ENCODE measurements at regions not wholly inside any gene's neighbourhood (a gene's known extent, or its start where the extent isn't known, plus 50 kb on each side); places are given as distances from the start of the nearest gene placed in this dataset.
"Not testable (repeated sequence)": the region's sequence is repeated elsewhere in the genome, so short reads cannot be mapped to it uniquely, and the experiment has no call there.

- no peak overlapping the region for H3K4me3 ChIP-seq (ENCODE audit: low read depth, low read length)
- no peak for TF ChIP-seq CTCF (IDR thresholded peaks at IDR 0.05; ENCODE audit: insufficient read depth, low read length)
- no peak for DNase-seq (ENCODE audit: low read depth)
These were observed 137.9 kb upstream of the PARD3B start for GRCh38 chr2:204407204-204408014.

GRCh38 chr2:204412782-204413181, 132.5 kb upstream of the PARD3B start:
- not testable (repeated sequence) for H3K4me3 ChIP-seq (ENCODE audit: low read depth, low read length); DNase-seq (ENCODE audit: low read depth)

- no peak for DNase-seq (ENCODE audit: low read depth)
- no peak overlapping the region for H3K4me3 ChIP-seq (ENCODE audit: low read depth, low read length)
- TF ChIP-seq CTCF (IDR thresholded peaks at IDR 0.05; ENCODE audit: insufficient read depth, low read length): no peak
These were observed 129.7 kb upstream of the PARD3B start for GRCh38 chr2:204415406-204416181.

GRCh38 chr2:204416236-204416635, 129.0 kb upstream of the PARD3B start:
- H3K4me3 ChIP-seq (ENCODE audit: low read depth, low read length): no peak overlapping the region

GRCh38 chr2:204425821-204426220, 119.5 kb upstream of the PARD3B start:
- DNase-seq (ENCODE audit: low read depth): no peak
- no peak overlapping the region for H3K4me3 ChIP-seq (ENCODE audit: low read depth, low read length)
- no peak for TF ChIP-seq CTCF (IDR thresholded peaks at IDR 0.05; ENCODE audit: insufficient read depth, low read length)

More at GRCh38 chr2:204416236-204416635, 129.0 kb upstream of the PARD3B start:
- TF ChIP-seq CTCF (IDR thresholded peaks at IDR 0.05; ENCODE audit: insufficient read depth, low read length): no peak
- DNase-seq (ENCODE audit: low read depth): no peak

- TF ChIP-seq CTCF (IDR thresholded peaks at IDR 0.05; ENCODE audit: insufficient read depth, low read length): no peak
- no peak for DNase-seq (ENCODE audit: low read depth)
- no peak overlapping the region for H3K4me3 ChIP-seq (ENCODE audit: low read depth, low read length)
These were observed 116.6 kb upstream of the PARD3B start for GRCh38 chr2:204428675-204429074.

GRCh38 chr2:204431529-204431928, 113.7 kb upstream of the PARD3B start:
- TF ChIP-seq CTCF (IDR thresholded peaks at IDR 0.05; ENCODE audit: insufficient read depth, low read length): no peak
- H3K4me3 ChIP-seq (ENCODE audit: low read depth, low read length): no peak overlapping the region
- DNase-seq (ENCODE audit: low read depth): no peak

All from fibroblast of the aortic adventitia (primary cell).